SIG-M5 (cell line): ENCODE measurements at regions not wholly inside any gene's neighbourhood (a gene's known extent, or its start where the extent isn't known, plus 50 kb on each side); places are given as distances from the start of the nearest gene placed in this dataset.
"Not testable (repeated sequence)": the region's sequence is repeated elsewhere in the genome, so short reads cannot be mapped to it uniquely, and the experiment has no call there.

Experiments used
- DNase-seq: peaks from one replicate; lab custom pipeline; 2025; lab: John Stamatoyannopoulos, UW

DNA sequence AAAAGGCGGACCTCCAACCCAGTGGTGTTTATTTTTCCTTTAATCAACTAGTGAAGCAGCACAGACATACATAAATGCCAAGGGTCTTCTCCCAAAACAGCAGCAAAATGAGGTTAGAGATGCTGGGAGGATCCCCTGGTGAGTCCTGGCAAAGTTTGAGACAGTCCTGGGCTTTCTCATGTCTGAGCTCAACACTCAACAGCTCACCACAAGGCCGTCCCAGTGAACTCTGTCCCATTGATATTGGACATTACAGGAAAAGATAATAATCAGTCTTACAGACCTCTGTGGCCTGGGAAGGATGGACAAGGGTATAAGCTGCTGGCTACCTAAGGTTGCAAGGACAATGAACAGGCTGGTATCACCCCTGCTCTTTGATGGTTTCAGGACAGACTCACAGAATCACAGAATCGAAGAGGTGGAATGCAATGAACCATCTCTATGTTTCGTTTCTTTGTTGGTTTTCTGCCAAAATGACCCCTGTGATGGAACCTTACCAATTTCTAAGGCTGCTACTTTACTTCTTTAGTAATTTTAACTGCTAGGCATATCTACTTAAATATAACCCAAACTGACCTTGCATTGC is 551.8 kb downstream of the RAB28 start:
- no peak for DNase-seq

DNA sequence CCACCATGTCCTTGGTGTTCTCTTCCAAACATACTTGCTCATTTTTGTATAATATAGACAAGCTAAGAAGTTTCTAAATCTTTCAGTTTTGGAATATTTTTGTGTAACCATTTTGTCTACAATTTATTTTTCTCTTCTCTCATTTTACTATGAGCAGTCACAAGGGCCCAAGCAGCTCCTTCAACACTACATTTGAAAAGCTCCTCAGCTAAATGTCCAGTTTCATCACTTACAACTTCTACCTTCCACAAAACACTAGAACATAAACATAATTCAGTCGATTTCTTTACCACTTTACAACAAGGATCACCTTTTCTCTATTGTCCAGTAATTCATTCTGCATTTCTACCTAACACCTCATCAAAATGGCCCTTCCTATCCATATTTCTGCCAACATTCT is 554.4 kb downstream of the RAB28 start:
- no peak for DNase-seq

GRCh38 chr4:12928751-12929150 is 555.4 kb downstream of the RAB28 start:
- no peak for DNase-seq

DNA sequence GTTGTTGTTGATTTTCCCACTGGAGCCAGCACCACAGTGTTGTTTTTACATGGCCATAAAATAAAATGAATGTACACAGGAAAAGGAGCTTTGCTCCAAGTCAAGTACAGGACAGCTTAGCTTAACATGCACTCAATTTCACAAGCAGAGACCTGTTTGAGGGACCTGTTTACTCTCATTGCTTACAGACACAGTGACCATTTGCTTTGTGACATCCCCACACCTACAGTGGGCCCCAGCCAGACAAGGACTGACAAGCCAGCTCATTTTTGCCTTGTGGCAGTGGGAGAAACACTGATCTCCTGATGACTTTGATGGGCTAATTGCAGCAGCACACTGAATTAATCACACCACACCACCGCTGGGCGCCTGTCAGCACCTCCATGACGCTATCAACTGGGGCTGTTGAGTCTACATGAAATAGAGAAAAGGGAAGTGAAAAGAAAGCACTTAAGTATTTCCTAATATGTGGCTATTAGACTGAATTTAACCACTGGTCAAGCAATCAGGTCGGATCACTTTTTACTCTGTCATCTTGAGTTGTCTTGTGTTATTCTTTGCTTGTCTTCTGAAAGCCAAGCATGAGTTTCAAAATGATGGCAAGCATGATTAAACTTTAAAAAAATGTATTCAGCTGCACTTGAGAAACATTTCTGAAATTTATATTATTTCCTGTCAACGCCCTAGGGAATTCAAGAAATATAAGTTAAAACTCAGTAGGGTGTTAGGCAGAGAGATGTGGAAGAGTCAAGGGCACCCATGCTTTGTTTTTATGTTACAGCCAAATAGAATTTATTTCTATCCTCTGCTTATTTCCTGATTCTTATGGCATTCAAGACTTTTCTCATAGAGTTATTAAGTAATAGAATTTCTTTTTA is 557.7 kb downstream of the RAB28 start:
- no peak for DNase-seq

DNA sequence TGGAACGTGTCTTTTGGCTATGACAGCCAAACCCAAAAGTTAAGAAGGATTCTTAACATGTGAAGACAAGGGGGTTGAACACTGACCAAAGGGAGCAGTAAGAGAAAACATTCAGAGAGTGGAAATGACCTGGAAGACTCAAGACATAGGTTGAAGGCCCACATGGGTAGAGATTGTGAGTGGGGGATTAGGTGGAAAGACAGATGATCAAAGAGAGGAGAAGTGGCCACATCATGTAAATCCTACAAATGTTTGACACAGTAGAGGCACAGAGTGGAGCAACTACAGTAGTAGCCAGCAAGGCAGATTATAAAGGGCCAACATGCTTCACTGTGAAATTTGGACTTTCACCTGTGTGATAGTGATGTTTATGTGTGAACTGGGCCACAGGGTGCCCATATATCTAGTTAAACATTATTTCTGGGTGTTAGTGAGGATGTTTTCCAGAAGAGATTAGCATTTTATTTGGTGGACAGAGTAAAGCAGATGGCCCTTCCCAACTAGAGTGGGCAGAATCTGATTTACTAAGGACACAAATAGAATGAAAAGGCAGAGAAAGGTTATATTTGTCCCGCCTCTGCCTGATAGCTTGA is 559.3 kb downstream of the RAB28 start:
- no peak for DNase-seq

DNA sequence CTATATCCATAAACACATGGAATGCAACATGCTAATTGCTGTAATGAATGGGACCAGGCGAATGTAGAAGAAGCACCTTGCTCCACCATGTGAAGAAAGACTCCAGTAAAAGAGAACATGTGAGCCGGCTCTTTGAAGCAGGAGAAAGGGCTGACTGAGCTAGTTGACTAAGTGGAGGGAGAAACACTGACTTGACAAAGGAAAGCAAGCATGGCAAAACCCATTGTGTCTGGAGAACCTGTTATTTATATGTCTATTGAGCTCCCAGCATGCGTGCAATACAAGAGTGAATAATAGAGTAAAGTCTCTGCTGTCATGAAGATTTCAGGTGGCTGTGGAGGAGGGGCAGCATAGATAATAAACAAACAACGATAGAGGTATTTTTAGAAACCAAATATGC is 559.9 kb downstream of the RAB28 start:
- DNase-seq: no peak

- no peak for DNase-seq
Observed at GRCh38 chr4:12912896-12913418, 571.2 kb downstream of the RAB28 start.

GRCh38 chr4:12911750-12912358 is 572.3 kb downstream of the RAB28 start:
- no peak for DNase-seq

DNA sequence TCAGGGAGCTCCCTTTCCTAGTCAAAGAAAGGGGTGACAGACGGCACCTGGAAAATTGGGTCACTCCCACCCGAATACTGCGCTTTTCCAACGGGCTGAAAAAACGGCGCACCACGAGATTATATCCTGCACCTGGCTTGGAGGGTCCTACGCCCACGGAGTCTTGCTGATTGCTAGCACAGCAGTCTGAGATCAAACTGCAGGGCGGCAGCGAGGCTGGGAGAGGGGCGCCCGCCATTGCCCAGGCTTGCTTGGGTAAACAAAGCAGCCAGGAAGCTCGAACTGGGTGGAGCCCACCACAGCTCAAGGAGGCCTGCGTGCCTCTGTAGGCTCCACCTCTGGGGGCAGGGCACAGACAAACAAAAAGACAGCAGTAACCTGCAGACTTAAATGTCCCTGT is 580.5 kb downstream of the RAB28 start:
- not testable (repeated sequence) for DNase-seq

- no peak for DNase-seq
Observed at GRCh38 chr4:12902735-12903134, 581.4 kb downstream of the RAB28 start.

- DNase-seq: no peak
Observed at GRCh38 chr4:12897954-12898353, 586.2 kb downstream of the RAB28 start.

DNA sequence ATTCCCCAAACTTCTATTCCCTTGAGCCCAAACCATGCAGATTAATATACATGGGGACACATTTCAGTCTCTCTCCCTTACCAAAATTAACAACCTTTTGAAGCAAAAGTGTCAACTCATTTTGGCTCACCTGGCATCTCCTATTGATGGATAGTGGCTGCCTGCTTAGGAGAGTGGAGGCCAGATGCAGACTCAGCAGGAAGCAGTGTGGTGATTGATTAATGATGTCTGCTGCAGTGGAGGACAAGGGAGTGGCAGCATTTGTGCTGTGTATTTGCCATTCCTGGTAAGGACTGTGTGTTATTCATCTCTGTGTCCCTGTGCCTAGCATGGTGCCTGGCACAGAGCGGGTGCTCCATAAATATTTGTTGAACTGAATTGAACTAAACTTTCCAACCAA is 590.1 kb downstream of the RAB28 start:
- no peak for DNase-seq

DNA sequence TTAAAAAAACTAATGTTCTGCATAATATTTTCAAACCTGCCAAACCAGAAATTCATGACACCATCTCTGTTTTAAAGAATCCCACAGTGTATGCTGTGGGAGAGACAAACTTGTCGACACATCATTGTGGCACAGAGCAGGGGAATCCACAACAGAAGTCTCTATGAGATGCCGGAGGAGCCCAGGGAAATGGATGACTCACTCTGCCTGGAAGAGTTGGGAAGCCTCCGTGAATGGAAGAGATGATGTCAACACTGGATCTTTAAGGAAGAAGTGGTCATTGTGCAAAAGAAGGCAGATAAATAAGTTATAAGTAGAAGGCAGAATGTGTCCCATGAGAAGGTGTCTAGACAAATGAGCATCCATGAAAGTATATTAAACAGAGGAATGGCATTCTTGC is 595.1 kb downstream of the RAB28 start:
- no peak for DNase-seq

DNA sequence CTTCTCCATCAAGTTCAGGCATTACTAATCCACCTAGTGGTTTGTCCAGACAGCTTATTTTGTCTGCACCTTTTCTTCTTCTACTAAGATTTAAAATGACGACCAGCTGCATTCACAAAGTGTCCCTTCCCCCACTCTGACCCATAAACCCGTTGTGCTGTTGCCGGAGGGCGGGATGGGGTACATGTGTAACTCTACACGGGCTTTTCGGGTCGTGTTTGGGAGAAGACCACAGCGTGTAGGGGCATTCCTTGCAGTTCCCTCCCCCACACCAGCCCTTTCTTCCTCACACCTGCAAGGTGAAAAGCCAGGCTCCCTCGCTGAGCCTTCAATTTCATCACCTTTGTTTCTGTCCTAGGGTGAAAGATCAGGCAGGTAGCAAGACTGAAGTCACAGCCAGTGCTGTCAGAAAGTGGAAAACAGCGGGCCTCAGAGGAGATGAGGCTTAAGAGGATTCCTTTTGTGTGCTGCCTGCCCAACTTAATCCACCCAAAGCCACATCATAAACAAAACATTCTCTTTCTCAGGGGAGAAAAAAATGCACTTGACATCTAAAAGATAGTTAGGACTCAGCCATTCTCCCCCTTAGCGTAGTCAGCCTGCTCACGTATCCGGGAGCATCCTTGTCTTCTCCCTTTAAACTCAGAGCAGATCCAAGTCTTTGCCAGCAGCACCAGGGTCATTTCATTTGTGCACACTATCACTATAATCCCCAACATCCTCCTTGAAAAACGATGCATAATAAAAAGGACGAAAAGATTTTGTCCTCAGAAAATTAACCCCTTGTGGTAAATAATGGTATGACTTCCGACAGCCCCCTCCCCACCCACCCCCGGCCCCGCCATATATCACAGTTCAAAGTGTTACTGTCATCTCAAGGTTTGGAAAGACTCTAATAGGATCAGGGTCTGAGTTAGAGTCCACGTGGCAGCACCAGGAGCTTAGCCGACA is 599.0 kb downstream of the RAB28 start:
- no peak for DNase-seq

- no peak for DNase-seq
Observed at GRCh38 chr4:12881945-12882584, 602.1 kb downstream of the RAB28 start.

GRCh38 chr4:12880844-12881243 is 603.3 kb downstream of the RAB28 start:
- DNase-seq: no peak

GRCh38 chr4:12879496-12879895 is 604.6 kb downstream of the RAB28 start:
- no peak for DNase-seq

- no peak for DNase-seq
Observed at GRCh38 chr4:12875640-12876243, 608.4 kb downstream of the RAB28 start.

GRCh38 chr4:12873351-12873750 is 610.8 kb downstream of the RAB28 start:
- no peak for DNase-seq

DNA sequence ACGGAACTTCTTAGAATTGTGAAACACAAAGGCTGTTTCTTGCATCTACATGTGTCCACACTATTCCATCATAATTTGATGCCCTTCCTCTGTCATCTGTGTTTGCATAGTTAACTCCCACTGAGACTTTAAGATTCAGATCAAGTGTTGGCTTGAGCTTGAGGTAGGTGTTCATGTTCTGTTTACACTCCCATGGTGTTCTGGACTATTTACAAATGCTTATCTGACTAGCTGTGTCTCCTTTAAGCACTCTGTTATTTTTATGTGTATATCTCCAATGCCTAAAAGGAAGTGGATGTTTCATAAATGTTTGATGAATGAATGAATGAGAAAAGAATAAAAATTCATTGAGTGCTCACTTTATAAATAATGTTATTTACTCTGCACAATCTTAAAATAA is 622.7 kb downstream of the RAB28 start:
- no peak for DNase-seq
